ENCODE measurements at regions not wholly inside any gene's neighbourhood (a gene's known extent, or its start where the extent isn't known, plus 50 kb on each side); places are given as distances from the start of the nearest gene placed in this dataset.

GRCh38 chr6:92047152-92047850 is 1372.1 kb downstream of the EPHA7 start:
- Mint-ChIP-seq H3K4me3 (ENCODE audit: unreplicated experiment) (no peak overlapping the region), H3K27ac (ENCODE audit: unreplicated experiment) (no peak overlapping the region), H3K9me3 (ENCODE audit: unreplicated experiment) (no peaks in the 10 kb centered on the region), H3K4me1 (ENCODE audit: low read depth, unreplicated experiment) (no peaks in the 10 kb centered on the region), H3K27me3 (ENCODE audit: insufficient read depth, unreplicated experiment) (no peaks in the 10 kb centered on the region), H3K36me3 (ENCODE audit: insufficient read depth, unreplicated experiment) (no peaks in the 10 kb centered on the region)
- ChIA-PET CTCF (no interaction called here), POLR2A (no interaction called here)
- Histone ChIP-seq H3K4me3 (ENCODE audit: low read depth, low read length) (no peak overlapping the region), H3K4me1 (no peaks in the 10 kb centered on the region), H3K36me3 (ENCODE audit: control insufficient read depth, insufficient read depth, low read length) (no peaks in the 10 kb centered on the region), H3K27me3 (replicated peaks; ENCODE audit: control insufficient read depth, insufficient read depth, low read length) (no peaks in the 10 kb centered on the region), H3K9me3 (no peaks in the 10 kb centered on the region)
- no TSS peak for BruUV-seq (replicated peaks)
- no peak for DNase-seq
- TF ChIP-seq CTCF (IDR thresholded peaks at IDR 0.05; ENCODE audit: insufficient read depth in 1 of 2, low read depth in 1 of 2, low read length in 1 of 2, severe bottlenecking in 1 of 2, unreplicated experiment in 1 of 2): no peak
- intact Hi-C loops (cut with micrococcal nuclease; ENCODE audit: unreplicated experiment): no loop called here

- no peaks in the 10 kb centered on the region for H3K4me1 ChIP-seq
- H3K27me3 Mint-ChIP-seq (ENCODE audit: insufficient read depth, unreplicated experiment): no peaks in the 10 kb centered on the region
- no peaks in the 10 kb centered on the region for H3K4me1 Mint-ChIP-seq (ENCODE audit: low read depth, unreplicated experiment)
- DNase-seq: no peak
- H3K4me3 ChIP-seq (ENCODE audit: low read depth, low read length): no peak overlapping the region
- CTCF ChIA-PET: no interaction called here
- H3K9me3 ChIP-seq: no peaks in the 10 kb centered on the region
- no peaks in the 10 kb centered on the region for H3K36me3 ChIP-seq (ENCODE audit: control insufficient read depth, insufficient read depth, low read length)
- no peak for TF ChIP-seq CTCF (IDR thresholded peaks at IDR 0.05; ENCODE audit: insufficient read depth in 1 of 2, low read depth in 1 of 2, low read length in 1 of 2, severe bottlenecking in 1 of 2, unreplicated experiment in 1 of 2)
- no peaks in the 10 kb centered on the region for H3K36me3 Mint-ChIP-seq (ENCODE audit: insufficient read depth, unreplicated experiment)
- H3K27me3 ChIP-seq (replicated peaks; ENCODE audit: control insufficient read depth, insufficient read depth, low read length): no peaks in the 10 kb centered on the region
- intact Hi-C loops (cut with micrococcal nuclease; ENCODE audit: unreplicated experiment): no loop called here
- BruUV-seq (replicated peaks): no TSS peak
- H3K9me3 Mint-ChIP-seq (ENCODE audit: unreplicated experiment): no peaks in the 10 kb centered on the region
- no peak overlapping the region for H3K4me3 Mint-ChIP-seq (ENCODE audit: unreplicated experiment)
- H3K27ac Mint-ChIP-seq (ENCODE audit: unreplicated experiment): no peak overlapping the region
- POLR2A ChIA-PET: no interaction called here
Measured at GRCh38 chr6:92044312-92044711, 1375.0 kb downstream of the EPHA7 start.

GRCh38 chr6:92043777-92044176 is 1375.6 kb downstream of the EPHA7 start:
- Histone ChIP-seq H3K27me3 (replicated peaks; ENCODE audit: control insufficient read depth, insufficient read depth, low read length) (no peaks in the 10 kb centered on the region), H3K9me3 (no peaks in the 10 kb centered on the region), H3K4me1 (no peaks in the 10 kb centered on the region), H3K36me3 (ENCODE audit: control insufficient read depth, insufficient read depth, low read length) (no peaks in the 10 kb centered on the region), H3K4me3 (ENCODE audit: low read depth, low read length) (no peak overlapping the region)
- CTCF ChIA-PET: no interaction called here
- no peaks in the 10 kb centered on the region for H3K36me3 Mint-ChIP-seq (ENCODE audit: insufficient read depth, unreplicated experiment)
- H3K27me3 Mint-ChIP-seq (ENCODE audit: insufficient read depth, unreplicated experiment): no peaks in the 10 kb centered on the region
- H3K4me1 Mint-ChIP-seq (ENCODE audit: low read depth, unreplicated experiment): no peaks in the 10 kb centered on the region
- no peaks in the 10 kb centered on the region for H3K9me3 Mint-ChIP-seq (ENCODE audit: unreplicated experiment)
- no TSS peak for BruUV-seq (replicated peaks)
- no peak for DNase-seq
- no peak overlapping the region for H3K27ac Mint-ChIP-seq (ENCODE audit: unreplicated experiment)
- no peak overlapping the region for H3K4me3 Mint-ChIP-seq (ENCODE audit: unreplicated experiment)
- POLR2A ChIA-PET: no interaction called here
- intact Hi-C loops (cut with micrococcal nuclease; ENCODE audit: unreplicated experiment): no loop called here
- no peak for TF ChIP-seq CTCF (IDR thresholded peaks at IDR 0.05; ENCODE audit: insufficient read depth in 1 of 2, low read depth in 1 of 2, low read length in 1 of 2, severe bottlenecking in 1 of 2, unreplicated experiment in 1 of 2)

Measured in Caco-2 (cell line).